Endodermal cell (in vitro differentiated cells): ENCODE measurements at regions not wholly inside any gene's neighbourhood (a gene's known extent, or its start where the extent isn't known, plus 50 kb on each side); places are given as distances from the start of the nearest gene placed in this dataset.

ENCODE experiments used
- DNase-seq: peaks from one replicate; pipeline ENCODE4 v3.0.0-alpha.2; 2017
- H3K27ac ChIP-seq: 2 replicates; pipeline ENCODE4 v1.5.1; 2013; ENCODE audit warnings: mild to moderate bottlenecking, low read depth, low read length, moderate library complexity
- H3K27me3 ChIP-seq: 2 replicates; pipeline ENCODE4 v1.6.1; 2013; ENCODE audit warnings: mild to moderate bottlenecking, low read length, moderate library complexity; ENCODE audit not compliant: insufficient read depth, control insufficient read depth, poor library complexity, severe bottlenecking
- H3K36me3 ChIP-seq: 2 replicates; pipeline ENCODE4 v1.7.0; 2013; ENCODE audit warnings: mild to moderate bottlenecking, low read length, moderate library complexity; ENCODE audit not compliant: control insufficient read depth, insufficient read depth
- H3K4me1 ChIP-seq: one replicate; pipeline ENCODE4 v1.7.0; 2013; ENCODE audit warnings: low read length; ENCODE audit not compliant: control insufficient read depth, insufficient read depth
- H3K4me3 ChIP-seq: 2 replicates; pipeline ENCODE4 v1.5.1; 2013; ENCODE audit warnings: mild to moderate bottlenecking, low read length, moderate library complexity
- H3K9ac ChIP-seq: 2 replicates; pipeline ENCODE4 v1.6.1; 2013; ENCODE audit warnings: mild to moderate bottlenecking, low read length, moderate library complexity; ENCODE audit not compliant: poor library complexity, severe bottlenecking; ENCODE audit errors: extremely low read depth
- H3K9me3 ChIP-seq: 2 replicates; pipeline ENCODE4 v1.6.1; 2013; ENCODE audit warnings: mild to moderate bottlenecking, low read length, moderate library complexity; ENCODE audit not compliant: control insufficient read depth
- H3K27ac Mint-ChIP-seq: 2 replicates; pipeline ENCODE4 v1.8.0; 2020; ENCODE audit warnings: mixed read lengths
- H3K27me3 Mint-ChIP-seq: 2 replicates; pipeline ENCODE4 v1.8.0; 2021; ENCODE audit warnings: mild to moderate bottlenecking, mixed read lengths; ENCODE audit not compliant: insufficient read depth
- H3K36me3 Mint-ChIP-seq: 2 replicates; pipeline ENCODE4 v1.8.0; 2020; ENCODE audit warnings: low read depth, mixed read lengths
- H3K4me1 Mint-ChIP-seq: 2 replicates; pipeline ENCODE4 v1.8.0; 2020; ENCODE audit warnings: mixed read lengths
- H3K4me3 Mint-ChIP-seq: 2 replicates; pipeline ENCODE4 v1.8.0; 2020; ENCODE audit warnings: mild to moderate bottlenecking, moderate library complexity, mixed read lengths
- H3K9me3 Mint-ChIP-seq: 2 replicates; pipeline ENCODE4 v1.8.0; 2020; ENCODE audit warnings: mild to moderate bottlenecking, mixed read lengths
- CTCF ChIP-seq: fragments of 200-600 bp; sonication (generic); conservative IDR thresholded peaks from 2 replicates; pipeline ENCODE4 v1.5.0; 2021; ENCODE audit warnings: antibody characterized with exemption, mild to moderate bottlenecking
- WGBS, 2 experiments: methylation state at CpG; one replicate each; pipeline versions ENCODE4 v1.1.5 to v1.1.7; 2013; ENCODE audit warnings: missing lambda C conversion rate in 2 of 2, mixed read lengths in 1 of 2; ENCODE audit not compliant: insufficient coverage in 1 of 2, insufficient read length in 1 of 2; 5-methylcytosine and 5-hydroxymethylcytosine counted together

- no peak overlapping the region for H3K9ac ChIP-seq
- H3K36me3 Mint-ChIP-seq, result peaks cover 9% of the 10 kb centered on the region
- no peak for DNase-seq
- H3K27ac Mint-ChIP-seq, result no peak overlapping the region
- peaks cover 12% of the 10 kb centered on the region for H3K4me1 ChIP-seq
- no peaks in the 10 kb centered on the region for H3K36me3 ChIP-seq
- peaks cover 18% of the 10 kb centered on the region for H3K9me3 Mint-ChIP-seq
- peaks cover 18% of the 10 kb centered on the region for H3K9me3 ChIP-seq
- no peak overlapping the region for H3K4me3 Mint-ChIP-seq
- no peak for TF ChIP-seq CTCF
- no peak overlapping the region for H3K4me3 ChIP-seq
- WGBS, 2 experiments, result 45 to 63% methylated on average over 3 of the region's 3 CpGs
- H3K27me3 ChIP-seq, result no peaks in the 10 kb centered on the region
- peaks cover 6% of the 10 kb centered on the region for H3K27me3 Mint-ChIP-seq
- H3K27ac ChIP-seq, result no peak overlapping the region
- peaks cover 52% of the 10 kb centered on the region for H3K4me1 Mint-ChIP-seq
These were observed 489.0 kb upstream of the AUTS2 start for GRCh38 chr7:69109246-69109645.

- WGBS, 2 experiments, result 92 to 95% methylated on average over 6 to 7 of the region's 7 CpGs
- no peak for DNase-seq
- Mint-ChIP-seq H3K9me3 (peaks cover 18% of the 10 kb centered on the region), H3K36me3 (peaks cover 9% of the 10 kb centered on the region), H3K4me1 (peaks cover 45% of the 10 kb centered on the region), H3K27ac (no peak overlapping the region), H3K4me3 (no peak overlapping the region), H3K27me3 (peaks cover 6% of the 10 kb centered on the region)
- TF ChIP-seq CTCF, result no peak
- Histone ChIP-seq H3K4me3 (no peak overlapping the region), H3K27me3 (no peaks in the 10 kb centered on the region), H3K4me1 (peaks cover 12% of the 10 kb centered on the region), H3K9me3 (peaks cover 18% of the 10 kb centered on the region), H3K36me3 (no peaks in the 10 kb centered on the region), H3K9ac (no peak overlapping the region), H3K27ac (no peak overlapping the region)
These were observed 488.4 kb upstream of the AUTS2 start for GRCh38 chr7:69109879-69110278.

DNA sequence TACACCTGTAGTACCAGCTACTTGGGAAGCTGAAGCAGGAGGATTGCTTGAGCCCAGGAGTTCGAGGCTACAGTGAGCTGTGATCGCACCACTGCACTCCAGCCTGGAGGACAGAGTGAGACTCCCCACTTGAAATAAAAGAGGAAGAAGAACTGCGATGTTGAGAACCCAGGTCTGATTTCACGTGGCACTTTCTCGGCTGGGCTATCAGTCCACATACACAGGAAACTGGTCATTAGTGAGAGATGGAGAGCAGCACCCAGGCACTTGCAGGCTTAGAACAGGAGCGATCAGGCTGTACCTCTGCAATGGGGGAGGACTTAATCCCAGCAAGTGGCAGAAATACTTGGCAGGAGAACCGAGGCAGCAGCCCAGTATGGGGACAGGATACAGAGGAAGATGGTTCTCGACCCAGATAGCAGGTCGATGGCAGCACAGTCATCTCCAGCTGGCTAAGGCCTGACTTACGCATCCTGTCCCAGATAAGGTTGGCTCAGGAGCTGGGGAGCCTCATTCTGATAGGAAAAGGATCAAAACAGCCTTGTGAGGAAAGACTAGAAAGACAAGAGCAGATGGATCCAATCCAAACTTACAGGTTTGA is 487.7 kb upstream of the AUTS2 start:
- Mint-ChIP-seq H3K4me1 (peaks cover 39% of the 10 kb centered on the region), H3K36me3 (peaks cover 9% of the 10 kb centered on the region), H3K27me3 (peaks cover 6% of the 10 kb centered on the region), H3K27ac (no peak overlapping the region), H3K4me3 (no peak overlapping the region), H3K9me3 (peaks cover 18% of the 10 kb centered on the region)
- Histone ChIP-seq H3K4me3 (no peak overlapping the region), H3K9me3 (peaks cover 18% of the 10 kb centered on the region), H3K27ac (no peak overlapping the region), H3K9ac (no peak overlapping the region), H3K4me1 (peaks cover 11% of the 10 kb centered on the region), H3K36me3 (no peaks in the 10 kb centered on the region), H3K27me3 (no peaks in the 10 kb centered on the region)
- 91 to 93% methylated on average over 10 of the region's 10 CpGs for WGBS, 2 experiments
- DNase-seq, result no peak
- no peak for TF ChIP-seq CTCF
